T47D (cell line): ENCODE measurements at regions not wholly inside any gene's neighbourhood (a gene's known extent, or its start where the extent isn't known, plus 50 kb on each side); places are given as distances from the start of the nearest gene placed in this dataset.

Source experiments
- DNase-seq, 2 experiments: peaks; one replicate each; pipeline versions ENCODE4 v3.0.0 to v3.0.0-alpha.2; 2011 to 2012; ENCODE audit warnings: low read depth in 1 of 2, low spot score in 1 of 2
- JUND ChIP-seq: IDR thresholded peaks from 2 replicates; pipeline ENCODE4 v1.6.1; 2012; ENCODE audit warnings: low read depth
- in situ Hi-C: cut with HindIII; loops from 2 replicates; pipeline ENCODE4 v1.10.0; 2016; ENCODE audit warnings: low sequenced_read_pairs, low pct_unique_long_range_greater_than_20kb

- DNase-seq, result no peak
- in situ Hi-C loops, result no loop called here
- no peak for TF ChIP-seq JUND
These were observed 138.0 kb upstream of the CCN2 start for GRCh38 chr6:132089173-132089572.

- in situ Hi-C loops, result no loop called here
- TF ChIP-seq JUND, result no peak
- no peak for DNase-seq
These were observed 137.0 kb upstream of the CCN2 start for GRCh38 chr6:132088150-132088549.

GRCh38 chr6:132087391-132087790, 136.2 kb upstream of the CCN2 start:
- no peak for TF ChIP-seq JUND
- no peak for DNase-seq

GRCh38 chr6:132085731-132086130, 134.6 kb upstream of the CCN2 start:
- no peak for TF ChIP-seq JUND
- in situ Hi-C loops, result no loop called here
- DNase-seq, result no peak

More at GRCh38 chr6:132087391-132087790, 136.2 kb upstream of the CCN2 start:
- in situ Hi-C loops, result no loop called here

DNA sequence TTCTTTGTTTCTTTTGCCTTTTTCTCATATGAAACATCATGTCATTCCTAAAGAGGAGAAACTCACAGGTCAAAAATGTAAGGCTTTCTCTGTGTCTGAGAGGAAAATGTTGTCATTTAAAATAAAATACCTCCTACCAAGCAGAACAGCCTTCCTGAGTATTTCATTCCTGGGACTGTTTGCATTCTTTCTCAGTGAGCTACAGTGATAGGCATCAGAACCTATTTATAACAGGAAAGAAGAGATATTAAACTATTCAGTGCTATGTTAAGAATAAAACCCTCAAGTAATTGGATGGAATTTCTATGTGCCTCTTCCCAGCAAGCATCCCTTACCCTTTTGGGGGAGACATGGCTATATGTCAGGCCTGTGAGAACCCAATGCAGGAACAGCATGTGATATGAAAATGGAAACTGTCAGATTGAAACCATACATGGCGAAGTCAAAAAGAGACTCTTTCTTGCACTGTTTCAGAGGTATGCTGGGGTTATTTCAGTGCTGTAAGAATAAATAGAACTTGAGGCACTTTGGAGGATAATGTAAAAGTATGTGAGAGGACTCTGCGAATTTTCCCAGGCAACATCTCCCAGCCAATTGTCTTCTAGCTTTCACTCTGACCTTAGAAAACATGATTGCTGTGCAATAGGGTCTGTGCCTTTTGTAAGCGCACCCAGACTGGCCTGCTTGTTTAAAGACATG, 133.8 kb upstream of the CCN2 start:
- TF ChIP-seq JUND, result no peak
- in situ Hi-C loops, result no loop called here
- peak in 1 of 2 experiments; percentile 25 for DNase-seq

DNA sequence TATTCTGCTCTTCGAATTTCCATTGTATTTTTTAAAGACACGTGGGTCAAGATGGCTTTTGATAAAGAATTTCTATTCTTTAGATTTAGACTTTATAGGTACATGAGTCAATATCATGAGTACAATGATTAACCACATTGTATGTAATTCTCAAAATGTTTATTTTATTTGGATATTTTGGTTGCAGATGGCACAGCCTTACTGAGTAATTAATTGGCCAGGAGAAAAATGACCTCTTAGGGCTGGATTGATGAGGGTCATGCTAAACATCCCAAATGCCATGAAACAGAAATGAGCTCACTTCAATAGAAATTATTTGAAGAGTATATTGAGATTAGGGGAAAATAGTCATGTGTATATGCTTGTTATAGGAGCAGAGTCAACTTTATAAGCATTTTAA, 131.2 kb upstream of the CCN2 start:
- TF ChIP-seq JUND, result no peak
- in situ Hi-C loops, result no loop called here
- no peak for DNase-seq

- in situ Hi-C loops, result no loop called here
- no peak for DNase-seq
- no peak for TF ChIP-seq JUND
These were observed 130.2 kb upstream of the CCN2 start for GRCh38 chr6:132081338-132081737.

GRCh38 chr6:132079286-132079685, 128.1 kb upstream of the CCN2 start:
- in situ Hi-C loops, result no loop called here

GRCh38 chr6:132076452-132076851, 125.3 kb upstream of the CCN2 start:
- no peak for TF ChIP-seq JUND
- in situ Hi-C loops, result no loop called here
- no peak for DNase-seq

More at GRCh38 chr6:132079286-132079685, 128.1 kb upstream of the CCN2 start:
- DNase-seq, result no peak
- no peak for TF ChIP-seq JUND

- in situ Hi-C loops, result no loop called here
- no peak for DNase-seq
- no peak for TF ChIP-seq JUND
These were observed 121.7 kb upstream of the CCN2 start for GRCh38 chr6:132072831-132073230.

- DNase-seq, result no peak
- in situ Hi-C loops, result no loop called here
- TF ChIP-seq JUND, result no peak
These were observed 121.1 kb upstream of the CCN2 start for GRCh38 chr6:132072271-132072670.

DNA sequence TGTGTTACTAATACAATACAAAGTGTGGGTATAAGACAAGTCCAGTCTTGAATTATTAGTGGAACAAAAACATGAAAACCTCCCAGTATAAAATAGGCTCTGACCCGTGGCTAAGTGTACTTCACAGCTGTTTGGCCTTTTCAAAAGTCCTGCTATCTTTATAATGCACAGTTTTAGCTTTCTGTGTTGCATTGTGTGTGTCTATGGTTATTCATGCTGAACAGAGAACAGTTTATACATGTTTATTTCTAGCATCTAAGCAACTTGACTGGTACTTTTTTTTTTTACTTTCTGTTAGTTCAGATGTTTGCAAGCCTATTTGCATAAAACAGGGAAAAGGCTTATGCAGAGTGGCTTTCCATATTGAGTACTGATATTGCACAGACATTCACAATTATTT, 119.2 kb upstream of the CCN2 start:
- DNase-seq, result no peak
- in situ Hi-C loops, result no loop called here

GRCh38 chr6:132068766-132069165, 117.6 kb upstream of the CCN2 start:
- no peak for DNase-seq
- no peak for TF ChIP-seq JUND
- in situ Hi-C loops, result no loop called here

More for the DNA sequence above, 119.2 kb upstream of the CCN2 start:
- no peak for TF ChIP-seq JUND

DNA sequence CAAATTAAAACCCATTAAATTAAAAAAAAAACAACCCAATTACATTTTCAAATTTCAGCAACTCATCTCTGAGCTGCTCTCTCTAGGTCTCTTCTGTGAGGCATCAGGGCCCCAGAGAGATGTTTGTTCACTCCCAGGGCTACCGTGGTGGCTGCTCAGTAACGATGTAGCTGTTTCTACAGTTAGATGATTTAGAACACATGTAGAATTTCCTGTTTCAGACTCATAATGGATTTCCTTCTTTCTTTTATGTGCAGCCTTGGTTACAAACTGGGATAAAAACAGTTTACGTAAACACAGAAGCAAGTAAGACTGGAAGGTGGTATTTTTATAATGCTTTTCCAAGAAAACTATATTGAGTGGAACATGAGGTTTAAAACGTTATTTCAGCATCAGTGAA, 116.1 kb upstream of the CCN2 start:
- in situ Hi-C loops, result no loop called here
- no peak for TF ChIP-seq JUND
- DNase-seq, result no peak
